ENCODE measurements at regions not wholly inside any gene's neighbourhood (a gene's known extent, or its start where the extent isn't known, plus 50 kb on each side); places are given as distances from the start of the nearest gene placed in this dataset.

DNA sequence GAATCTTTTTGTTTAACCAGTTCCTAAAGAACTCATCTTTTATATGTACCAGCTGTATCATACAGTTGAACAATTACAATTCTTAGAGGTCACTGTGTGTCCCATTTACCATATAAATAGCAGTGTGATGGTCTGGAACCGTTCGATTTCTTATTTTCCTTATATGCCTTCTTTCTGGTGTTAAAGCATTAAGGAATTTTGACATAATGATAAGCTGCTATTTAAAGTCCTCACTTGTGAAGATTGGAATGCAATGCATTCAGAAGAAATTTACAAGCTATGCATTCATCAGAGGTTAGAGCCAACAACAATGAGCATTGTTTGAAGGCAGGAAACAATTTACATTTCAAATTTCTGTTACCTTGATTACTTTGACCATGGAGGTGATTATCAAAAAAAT lies 80.0 kb upstream of the PRICKLE1 start:
- H3K36me3 ChIP-seq, result no peaks in the 10 kb centered on the region
- 9% methylated on average over 2 of the region's 2 CpGs for WGBS
- intact Hi-C loops (cut with DNase I), result no loop called here
- H3K4me3 ChIP-seq, result no peak overlapping the region
- H3K9me3 ChIP-seq, result no peaks in the 10 kb centered on the region
- no peaks in the 10 kb centered on the region for H3K27me3 ChIP-seq (replicated peaks; ENCODE audit: insufficient read depth)
- DNase-seq (ENCODE audit: low spot score), result no peak
- H3K4me1 ChIP-seq (replicated peaks), result no peaks in the 10 kb centered on the region
- TF ChIP-seq POLR2A (IDR thresholded peaks at IDR 0.05), result no peak
- TF ChIP-seq, protein P1, sequence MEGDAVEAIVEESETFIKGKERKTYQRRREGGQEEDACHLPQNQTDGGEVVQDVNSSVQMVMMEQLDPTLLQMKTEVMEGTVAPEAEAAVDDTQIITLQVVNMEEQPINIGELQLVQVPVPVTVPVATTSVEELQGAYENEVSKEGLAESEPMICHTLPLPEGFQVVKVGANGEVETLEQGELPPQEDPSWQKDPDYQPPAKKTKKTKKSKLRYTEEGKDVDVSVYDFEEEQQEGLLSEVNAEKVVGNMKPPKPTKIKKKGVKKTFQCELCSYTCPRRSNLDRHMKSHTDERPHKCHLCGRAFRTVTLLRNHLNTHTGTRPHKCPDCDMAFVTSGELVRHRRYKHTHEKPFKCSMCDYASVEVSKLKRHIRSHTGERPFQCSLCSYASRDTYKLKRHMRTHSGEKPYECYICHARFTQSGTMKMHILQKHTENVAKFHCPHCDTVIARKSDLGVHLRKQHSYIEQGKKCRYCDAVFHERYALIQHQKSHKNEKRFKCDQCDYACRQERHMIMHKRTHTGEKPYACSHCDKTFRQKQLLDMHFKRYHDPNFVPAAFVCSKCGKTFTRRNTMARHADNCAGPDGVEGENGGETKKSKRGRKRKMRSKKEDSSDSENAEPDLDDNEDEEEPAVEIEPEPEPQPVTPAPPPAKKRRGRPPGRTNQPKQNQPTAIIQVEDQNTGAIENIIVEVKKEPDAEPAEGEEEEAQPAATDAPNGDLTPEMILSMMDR (IDR thresholded peaks at IDR 0.05), result no peak
- TF ChIP-seq POLR2AphosphoS5 (IDR thresholded peaks at IDR 0.05), result no peak
- H3K27ac ChIP-seq, result no peak overlapping the region

DNA sequence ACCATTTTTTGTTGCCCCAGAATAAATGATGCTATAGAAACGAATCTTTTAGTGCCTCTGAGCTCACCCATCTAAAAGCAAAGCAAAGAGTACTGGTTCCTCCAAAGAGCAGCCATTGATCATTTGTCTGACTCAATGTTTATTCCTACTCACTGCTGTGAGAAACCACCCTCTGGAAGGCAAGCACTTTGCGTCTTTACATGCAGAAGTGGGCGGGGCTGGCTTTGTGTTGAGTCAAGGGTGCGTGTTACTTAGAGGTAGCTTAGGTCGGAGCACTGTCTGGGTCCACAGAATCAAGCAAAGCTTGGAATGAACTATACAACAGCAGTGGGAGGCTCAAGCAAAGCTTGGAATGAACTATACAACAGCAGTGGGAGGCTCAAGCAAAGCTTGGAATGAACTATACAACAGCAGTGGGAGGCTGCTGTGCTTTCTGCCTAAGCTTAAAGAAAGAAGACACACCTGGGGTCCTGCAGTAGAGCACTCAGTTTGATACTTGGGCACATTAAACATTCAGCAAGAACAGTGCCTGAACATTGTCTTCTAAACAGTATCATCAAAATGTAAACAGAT lies 77.2 kb upstream of the PRICKLE1 start:
- no peaks in the 10 kb centered on the region for H3K36me3 ChIP-seq
- H3K9me3 ChIP-seq, result no peaks in the 10 kb centered on the region
- H3K4me1 ChIP-seq (replicated peaks), result no peaks in the 10 kb centered on the region
- no peaks in the 10 kb centered on the region for H3K27me3 ChIP-seq (replicated peaks; ENCODE audit: insufficient read depth)
- DNase-seq (ENCODE audit: low spot score), result no peak
- intact Hi-C loops (cut with DNase I), result no loop called here
- 63% methylated on average over 5 of the region's 5 CpGs for WGBS
- no peak overlapping the region for H3K4me3 ChIP-seq
- TF ChIP-seq, protein P1 (IDR thresholded peaks at IDR 0.05), result no peak
- TF ChIP-seq POLR2AphosphoS5 (IDR thresholded peaks at IDR 0.05), result no peak
- TF ChIP-seq POLR2A (IDR thresholded peaks at IDR 0.05), result no peak
- no peak overlapping the region for H3K27ac ChIP-seq

DNA sequence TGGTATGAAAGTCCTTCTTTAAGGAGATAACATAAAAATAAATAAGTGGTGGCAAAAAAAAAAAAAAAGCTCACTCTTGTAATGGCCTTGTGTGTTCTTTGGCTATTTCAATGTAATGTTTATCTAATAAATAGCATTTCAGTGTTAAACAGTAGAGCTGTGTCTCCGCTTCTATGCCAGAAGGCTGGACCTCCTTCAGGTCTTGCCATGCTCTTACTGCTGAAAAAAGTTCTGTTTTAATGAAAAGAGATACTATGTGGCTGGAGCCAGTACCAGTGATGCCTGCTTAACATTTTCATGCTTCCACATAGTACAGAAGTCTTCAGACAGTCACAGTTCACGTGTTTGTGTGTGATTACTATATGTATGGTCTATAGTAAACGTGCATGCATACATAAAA lies 74.1 kb upstream of the PRICKLE1 start:
- intact Hi-C loops (cut with DNase I), result no loop called here
- no peaks in the 10 kb centered on the region for H3K36me3 ChIP-seq
- H3K27ac ChIP-seq, result no peak overlapping the region
- DNase-seq (ENCODE audit: low spot score), result no peak
- no peak overlapping the region for H3K4me3 ChIP-seq
- 90% methylated on average over 3 of the region's 3 CpGs for WGBS
- no peaks in the 10 kb centered on the region for H3K27me3 ChIP-seq (replicated peaks; ENCODE audit: insufficient read depth)
- no peaks in the 10 kb centered on the region for H3K9me3 ChIP-seq
- H3K4me1 ChIP-seq (replicated peaks), result no peaks in the 10 kb centered on the region
- TF ChIP-seq, protein P1 (IDR thresholded peaks at IDR 0.05), result no peak
- TF ChIP-seq POLR2AphosphoS5 (IDR thresholded peaks at IDR 0.05), result no peak
- no peak for TF ChIP-seq POLR2A (IDR thresholded peaks at IDR 0.05)

DNA sequence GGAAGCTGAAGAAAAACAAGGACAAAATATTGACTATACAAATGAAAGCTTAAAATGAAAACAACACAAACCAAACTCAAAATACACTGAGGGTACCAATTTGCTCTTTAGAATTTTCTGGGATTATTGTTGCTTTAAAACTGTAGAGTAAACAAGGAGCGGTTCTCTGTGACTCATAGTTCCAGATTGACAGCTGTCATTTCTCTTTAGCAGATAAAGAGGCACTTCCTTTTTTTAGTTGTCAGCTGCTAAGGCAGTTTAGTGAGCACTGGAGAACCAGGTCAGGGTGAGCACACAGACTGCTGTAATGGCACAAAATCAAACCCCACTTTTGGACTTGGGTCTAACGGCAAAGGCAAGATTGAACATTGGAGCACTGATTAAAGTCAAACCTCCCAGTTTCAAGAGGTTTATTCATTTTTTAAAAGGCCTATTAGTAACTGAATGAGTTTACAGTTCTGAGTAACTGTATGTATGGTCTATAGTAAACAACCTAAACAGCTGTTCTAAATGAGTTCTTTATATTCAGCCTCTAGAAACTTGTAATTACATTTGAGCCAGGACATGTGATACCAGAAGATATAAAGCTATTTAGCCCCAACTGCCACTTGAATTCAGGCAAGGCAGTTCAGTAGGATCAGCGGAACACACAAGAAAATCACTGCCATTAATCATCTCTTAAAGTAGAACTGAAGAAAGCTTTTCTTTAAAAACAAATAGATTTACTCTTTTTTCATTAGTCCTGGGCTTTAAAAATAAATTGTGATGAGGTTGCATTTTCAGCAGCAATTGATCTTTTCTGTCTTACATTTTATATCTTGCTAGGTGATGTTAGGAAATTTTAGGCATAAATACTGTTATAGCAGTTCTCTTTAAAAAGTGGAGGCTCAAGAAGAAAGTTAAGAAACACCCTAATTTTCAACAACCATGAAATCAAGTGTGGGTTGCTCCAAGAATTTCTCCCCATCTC lies 71.7 kb upstream of the PRICKLE1 start:
- DNase-seq (ENCODE audit: low spot score), result no peak
- intact Hi-C loops (cut with DNase I), result no loop called here
- Histone ChIP-seq H3K27me3 (replicated peaks; ENCODE audit: insufficient read depth) (no peaks in the 10 kb centered on the region), H3K4me3 (no peak overlapping the region), H3K4me1 (replicated peaks) (no peaks in the 10 kb centered on the region), H3K36me3 (no peaks in the 10 kb centered on the region), H3K9me3 (no peaks in the 10 kb centered on the region), H3K27ac (no peak overlapping the region)
- WGBS, result 56% methylated on average over 3 of the region's 3 CpGs
- TF ChIP-seq POLR2A (IDR thresholded peaks at IDR 0.05), result no peak
- no peak for TF ChIP-seq POLR2AphosphoS5 (IDR thresholded peaks at IDR 0.05)
- TF ChIP-seq, protein P1 (IDR thresholded peaks at IDR 0.05), result no peak

All from prostate gland (tissue), 2 donors.